Sigmoid colon (tissue), 6 donors: ENCODE measurements at regions not wholly inside any gene's neighbourhood (a gene's known extent, or its start where the extent isn't known, plus 50 kb on each side); places are given as distances from the start of the nearest gene placed in this dataset.

Experiments
- DNase-seq: peaks from one replicate; pipeline ENCODE4 v3.0.0-alpha.2; 2019
- H3K27ac ChIP-seq, 4 donors: fragments of 200-600 bp; sonication (generic); one replicate each; pipeline ENCODE4 v1.5.1; 2016 to 2019; ENCODE audit warnings: mild to moderate bottlenecking in 1 of 4
- H3K27me3 ChIP-seq, 3 donors: fragments of 200-600 bp; sonication (generic); one replicate each; pipeline ENCODE4 v1.5.1; 2019; ENCODE audit warnings: mild to moderate bottlenecking in 1 of 3
- H3K36me3 ChIP-seq, 4 donors: fragments of 200-600 bp; sonication (generic); one replicate each; pipeline ENCODE4 v1.5.1; 2016 to 2019
- H3K4me1 ChIP-seq, 4 donors: fragments of 200-600 bp; sonication (generic); one replicate each; pipeline ENCODE4 v1.5.1; 2017 to 2019
- H3K4me3 ChIP-seq, 4 donors: fragments of 200-600 bp; sonication (generic); one replicate each; pipeline ENCODE4 v1.5.1; 2017 to 2019; ENCODE audit warnings: mild to moderate bottlenecking in 2 of 4, moderate library complexity in 1 of 4
- H3K9me3 ChIP-seq, 4 donors: fragments of 200-600 bp in 3 of 4; sonication (generic) in 3 of 4; one replicate each; pipeline versions ENCODE4 v1.5.1 to v1.6.1; 2013 to 2019
- EP300 ChIP-seq, 4 donors: sonication (generic); formaldehyde crosslinking; IDR thresholded peaks; one replicate each; pipeline ENCODE4 v1.6.1; 2017; ENCODE audit warnings: antibody characterized with exemption in 4 of 4
- POLR2A ChIP-seq, 2 donors: fragments of 450-650 bp; IDR thresholded peaks; one replicate each; pipeline ENCODE4 v1.6.1; 2016; ENCODE audit warnings: antibody characterized with exemption in 2 of 2, mild to moderate bottlenecking in 2 of 2, moderate library complexity in 2 of 2
- POLR2AphosphoS5 ChIP-seq, 4 donors: sonication (generic); formaldehyde crosslinking; IDR thresholded peaks; one replicate each; pipeline ENCODE4 v1.6.1; 2017; ENCODE audit warnings: antibody characterized with exemption in 4 of 4
- WGBS, 2 donors: extraction: QIAGEN DNeasy Blood & Tissue Kit; methylation state at CpG; one replicate each; pipeline ENCODE4 v1.1.7; 2013; 5-methylcytosine and 5-hydroxymethylcytosine counted together
- intact Hi-C: fragments of 100-400 bp; cut with DNase I; formaldehyde crosslinking; loops from one replicate; pipeline ENCODE4 v1.15.1; 2023
- TF ChIP-seq, protein P1 (sequence below), 4 experiments: fragments of 450-650 bp in 3 of 4; fragments of 200-600 bp in 1 of 4; IDR thresholded peaks; one replicate each; pipeline ENCODE4 v1.5.1; 2016 to 2019; ENCODE audit warnings: antibody characterized with exemption in 4 of 4, mild to moderate bottlenecking in 3 of 4, moderate library complexity in 2 of 4
- donor health status: healthy with polysubstance abuse.
- donor health status: healthy.

DNA sequence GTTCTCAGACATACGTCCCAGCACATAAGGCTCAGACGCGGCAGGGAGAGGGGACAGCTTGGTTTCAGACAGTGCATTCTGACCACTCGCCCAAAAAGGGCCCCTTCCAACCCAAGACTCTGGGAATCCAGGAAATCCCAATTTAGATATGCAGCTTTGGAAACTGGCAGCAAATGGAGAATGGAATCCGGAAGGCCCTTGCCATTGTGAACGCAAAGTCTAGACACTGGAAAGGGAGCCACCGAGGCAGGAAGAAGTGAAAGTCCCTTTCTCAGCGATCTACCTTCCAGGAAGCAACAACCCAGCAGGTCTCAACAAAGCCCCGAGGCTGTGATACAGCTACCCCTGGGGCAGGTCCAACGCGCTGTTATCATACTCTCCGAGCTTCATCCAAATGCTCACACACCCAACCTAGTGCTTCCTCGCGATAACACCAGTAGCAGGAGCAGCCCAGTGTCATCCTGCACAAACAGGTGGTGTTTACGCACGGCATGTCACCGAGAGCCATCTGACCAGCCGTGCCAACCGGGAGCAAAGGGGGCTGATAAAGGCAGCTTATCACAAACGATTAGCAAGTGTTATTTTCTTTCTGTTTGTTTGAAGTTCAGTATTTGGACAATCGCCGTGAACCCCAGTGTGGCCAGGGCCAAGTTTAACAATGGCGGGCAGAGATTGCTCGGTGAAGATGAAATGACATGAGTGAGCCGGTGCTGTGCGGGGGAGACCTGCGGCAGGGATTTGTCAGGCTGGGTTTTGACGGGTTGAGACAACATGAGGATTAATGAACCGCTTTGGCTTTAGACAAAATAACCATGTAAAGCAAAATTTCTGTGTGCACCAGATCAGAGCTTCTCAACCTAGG is 240.6 kb downstream of the FOXL1 start:
- DNase-seq = no peak
- intact Hi-C loops = no loop called here
- no peaks in the 10 kb centered on the region for H3K4me1 ChIP-seq
- no peak overlapping the region for H3K27ac ChIP-seq
- H3K36me3 ChIP-seq = no peaks in the 10 kb centered on the region
- H3K9me3 ChIP-seq = no peaks in the 10 kb centered on the region
- H3K4me3 ChIP-seq = no peak overlapping the region
- TF ChIP-seq, protein P1, sequence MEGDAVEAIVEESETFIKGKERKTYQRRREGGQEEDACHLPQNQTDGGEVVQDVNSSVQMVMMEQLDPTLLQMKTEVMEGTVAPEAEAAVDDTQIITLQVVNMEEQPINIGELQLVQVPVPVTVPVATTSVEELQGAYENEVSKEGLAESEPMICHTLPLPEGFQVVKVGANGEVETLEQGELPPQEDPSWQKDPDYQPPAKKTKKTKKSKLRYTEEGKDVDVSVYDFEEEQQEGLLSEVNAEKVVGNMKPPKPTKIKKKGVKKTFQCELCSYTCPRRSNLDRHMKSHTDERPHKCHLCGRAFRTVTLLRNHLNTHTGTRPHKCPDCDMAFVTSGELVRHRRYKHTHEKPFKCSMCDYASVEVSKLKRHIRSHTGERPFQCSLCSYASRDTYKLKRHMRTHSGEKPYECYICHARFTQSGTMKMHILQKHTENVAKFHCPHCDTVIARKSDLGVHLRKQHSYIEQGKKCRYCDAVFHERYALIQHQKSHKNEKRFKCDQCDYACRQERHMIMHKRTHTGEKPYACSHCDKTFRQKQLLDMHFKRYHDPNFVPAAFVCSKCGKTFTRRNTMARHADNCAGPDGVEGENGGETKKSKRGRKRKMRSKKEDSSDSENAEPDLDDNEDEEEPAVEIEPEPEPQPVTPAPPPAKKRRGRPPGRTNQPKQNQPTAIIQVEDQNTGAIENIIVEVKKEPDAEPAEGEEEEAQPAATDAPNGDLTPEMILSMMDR (IDR thresholded peaks at IDR 0.05) = no peak
- TF ChIP-seq POLR2A (IDR thresholded peaks at IDR 0.05) (no peak), EP300 (IDR thresholded peaks at IDR 0.05) (no peak), POLR2AphosphoS5 (IDR thresholded peaks at IDR 0.05) (no peak)
- 33 to 55% methylated on average over 29 of the region's 29 CpGs for WGBS, 2 donors
- peaks cover 0 to 72% (median 0%) of the 10 kb centered on the region in 3 donors for H3K27me3 ChIP-seq

GRCh38 chr16:86819533-86819892 is 241.2 kb downstream of the FOXL1 start:
- DNase-seq = no peak
- Histone ChIP-seq H3K4me3 (no peak overlapping the region), H3K27me3 (peaks cover 0 to 73% (median 0%) of the 10 kb centered on the region in 3 donors), H3K4me1 (no peaks in the 10 kb centered on the region), H3K9me3 (no peaks in the 10 kb centered on the region), H3K36me3 (no peaks in the 10 kb centered on the region), H3K27ac (no peak overlapping the region)
- TF ChIP-seq, protein P1 (IDR thresholded peaks at IDR 0.05) = no peak
- TF ChIP-seq POLR2AphosphoS5 (IDR thresholded peaks at IDR 0.05) = no peak
- no peak for TF ChIP-seq EP300 (IDR thresholded peaks at IDR 0.05)
- TF ChIP-seq POLR2A (IDR thresholded peaks at IDR 0.05) = no peak
- intact Hi-C loops = no loop called here
- 13 to 51% methylated on average over 4 of the region's 4 CpGs for WGBS, 2 donors

DNA sequence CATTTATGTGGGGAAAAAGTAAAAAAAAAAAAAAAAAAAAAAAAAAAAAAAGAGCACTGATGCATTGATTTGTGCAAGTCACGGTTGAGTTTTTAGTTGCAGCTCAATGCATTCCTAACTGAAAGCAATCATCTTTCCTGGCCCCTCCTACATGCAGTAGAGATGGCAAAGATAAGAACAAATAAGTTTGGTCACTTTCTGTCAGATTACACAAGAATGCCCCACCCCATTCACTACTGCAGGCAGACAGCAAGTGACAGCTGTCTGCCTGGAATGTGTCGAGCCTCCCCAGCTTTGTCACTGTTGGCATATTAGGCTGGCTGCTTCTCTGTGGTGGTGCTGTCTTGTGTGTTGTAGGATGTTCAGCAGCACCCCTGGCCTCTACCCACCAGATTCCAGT is 243.5 kb downstream of the FOXL1 start:
- no peaks in the 10 kb centered on the region for H3K9me3 ChIP-seq
- 43 to 91% methylated on average over 2 of the region's 2 CpGs for WGBS, 2 donors
- no peaks in the 10 kb centered on the region for H3K36me3 ChIP-seq
- no peak overlapping the region for H3K27ac ChIP-seq
- peaks cover 4 to 87% (median 15%) of the 10 kb centered on the region in 3 donors for H3K27me3 ChIP-seq
- DNase-seq = no peak
- H3K4me3 ChIP-seq = no peak overlapping the region
- TF ChIP-seq, protein P1 (IDR thresholded peaks at IDR 0.05) = no peak
- TF ChIP-seq EP300 (IDR thresholded peaks at IDR 0.05) (no peak), POLR2A (IDR thresholded peaks at IDR 0.05) (no peak), POLR2AphosphoS5 (IDR thresholded peaks at IDR 0.05) (no peak)
- no peaks in the 10 kb centered on the region for H3K4me1 ChIP-seq
- intact Hi-C loops = no loop called here

DNA sequence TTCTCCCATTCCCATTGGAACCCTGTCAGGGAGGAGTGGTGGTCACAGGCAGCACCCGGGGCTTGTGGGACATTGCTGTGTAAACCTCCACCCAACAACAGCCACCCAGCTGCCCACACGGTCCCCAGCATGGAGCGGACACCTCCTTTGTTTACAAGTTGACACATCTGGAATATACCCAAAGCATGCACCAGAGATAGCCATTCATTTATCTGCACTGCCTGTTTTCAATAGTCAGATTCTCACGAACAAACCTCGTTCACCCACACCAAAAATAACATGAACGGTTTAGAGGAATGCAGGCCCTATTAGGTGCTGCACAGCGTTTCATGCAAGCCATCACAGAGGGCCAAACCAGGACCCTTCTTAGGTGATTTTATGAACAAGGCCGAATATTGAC is 244.8 kb downstream of the FOXL1 start:
- WGBS, 2 donors = 70 to 85% methylated on average over 8 of the region's 8 CpGs
- Histone ChIP-seq H3K36me3 (no peaks in the 10 kb centered on the region), H3K4me3 (no peak overlapping the region), H3K4me1 (no peaks in the 10 kb centered on the region), H3K27me3 (peaks cover 7 to 86% (median 22%) of the 10 kb centered on the region in 3 donors), H3K9me3 (no peaks in the 10 kb centered on the region), H3K27ac (no peak overlapping the region)
- no peak for DNase-seq
- intact Hi-C loops = no loop called here
- TF ChIP-seq POLR2AphosphoS5 (IDR thresholded peaks at IDR 0.05) (no peak), POLR2A (IDR thresholded peaks at IDR 0.05) (no peak), EP300 (IDR thresholded peaks at IDR 0.05) (no peak)
- TF ChIP-seq, protein P1 (IDR thresholded peaks at IDR 0.05) = no peak
